ENCODE measurements at regions not wholly inside any gene's neighbourhood (a gene's known extent, or its start where the extent isn't known, plus 50 kb on each side); places are given as distances from the start of the nearest gene placed in this dataset.
"Not testable (repeated sequence)": the region's sequence is repeated elsewhere in the genome, so short reads cannot be mapped to it uniquely, and the experiment has no call there.

GRCh38 chr2:155651851-155652250 lies 680.7 kb downstream of the NR4A2 start:
- DNase-seq = no peak

GRCh38 chr2:155645791-155646190 lies 686.7 kb downstream of the NR4A2 start:
- DNase-seq = no peak

- peak; percentile 41 for DNase-seq
Observed at GRCh38 chr2:155643056-155643775, 689.3 kb downstream of the NR4A2 start.

- no peak for DNase-seq
Observed at GRCh38 chr2:155633887-155634570, 698.5 kb downstream of the NR4A2 start.

- no peak for DNase-seq
Observed at GRCh38 chr2:155633060-155633839, 699.3 kb downstream of the NR4A2 start.

GRCh38 chr2:155630760-155631159 lies 701.8 kb downstream of the NR4A2 start:
- DNase-seq = no peak

- DNase-seq = no peak
Observed at GRCh38 chr2:155622443-155622842, 710.1 kb downstream of the NR4A2 start.

GRCh38 chr2:155600914-155601760 lies 731.4 kb downstream of the NR4A2 start:
- DNase-seq = no peak

- no peak for DNase-seq
Observed at GRCh38 chr2:155600296-155600695, 732.2 kb downstream of the NR4A2 start.

- no peak for DNase-seq
Observed at GRCh38 chr2:155599834-155600233, 732.7 kb downstream of the NR4A2 start.

- DNase-seq = no peak
Observed at GRCh38 chr2:155583674-155584195, 748.8 kb downstream of the NR4A2 start.

GRCh38 chr2:155574941-155575340 lies 757.6 kb downstream of the NR4A2 start:
- no peak for DNase-seq

GRCh38 chr2:155547571-155547970 lies 785.0 kb downstream of the NR4A2 start:
- no peak for DNase-seq

GRCh38 chr2:155546721-155547555 lies 785.6 kb downstream of the NR4A2 start:
- DNase-seq = peak; percentile 6

- not testable (repeated sequence) for DNase-seq
Observed at GRCh38 chr2:155539028-155539427, 793.5 kb downstream of the NR4A2 start.

- DNase-seq = no peak
Observed at GRCh38 chr2:155528034-155528433, 804.5 kb downstream of the NR4A2 start.

GRCh38 chr2:155525199-155525598 lies 807.3 kb downstream of the NR4A2 start:
- peak; percentile 83 for DNase-seq

GRCh38 chr2:155519529-155520130 lies 812.9 kb downstream of the NR4A2 start:
- no peak for DNase-seq

- DNase-seq = no peak
Observed at GRCh38 chr2:155518094-155518493, 814.4 kb downstream of the NR4A2 start.

- no peak for DNase-seq
Observed at GRCh38 chr2:155517362-155517761, 815.2 kb downstream of the NR4A2 start.

GRCh38 chr2:155513248-155513647 lies 814.8 kb downstream of the KCNJ3 start:
- no peak for DNase-seq

Data from NCI-H524 treated with DMSO at 0.1 percent for 48 hours (cell line).